GM19035 (cell line): ENCODE measurements at regions not wholly inside any gene's neighbourhood (a gene's known extent, or its start where the extent isn't known, plus 50 kb on each side); places are given as distances from the start of the nearest gene placed in this dataset.
"Not testable (repeated sequence)": the region's sequence is repeated elsewhere in the genome, so short reads cannot be mapped to it uniquely, and the experiment has no call there.

Source experiments
- ATAC-seq: cut with Tn5 transposase; IDR thresholded peaks from one replicate; pipeline ENCODE4 v1.9.1; 2021; ENCODE audit not compliant: unreplicated experiment

DNA sequence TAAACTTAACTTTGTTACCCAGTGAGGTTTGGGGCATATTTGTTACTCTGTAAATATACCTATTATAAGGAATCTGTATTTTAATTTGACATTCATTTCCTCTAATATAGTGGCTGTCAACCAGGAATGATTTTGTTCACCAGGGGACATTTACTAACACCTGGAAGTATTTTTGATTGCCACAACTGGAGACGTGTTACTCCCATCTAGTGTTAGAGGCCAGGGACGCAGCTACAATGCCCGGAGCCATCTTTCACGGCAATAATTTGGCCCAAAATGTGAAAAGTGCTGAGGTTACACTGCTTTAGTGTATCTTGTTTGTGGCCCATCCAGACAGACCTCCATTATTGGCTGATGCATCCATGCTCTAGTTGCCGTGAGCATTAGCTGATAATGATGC, 881.3 kb upstream of the ATXN7L3B start:
- ATAC-seq = no peak

- no peak for ATAC-seq
These were observed 877.8 kb upstream of the ATXN7L3B start for GRCh38 chr12:73659802-73660201.

- no peak for ATAC-seq
These were observed 872.4 kb upstream of the ATXN7L3B start for GRCh38 chr12:73665193-73665592.

DNA sequence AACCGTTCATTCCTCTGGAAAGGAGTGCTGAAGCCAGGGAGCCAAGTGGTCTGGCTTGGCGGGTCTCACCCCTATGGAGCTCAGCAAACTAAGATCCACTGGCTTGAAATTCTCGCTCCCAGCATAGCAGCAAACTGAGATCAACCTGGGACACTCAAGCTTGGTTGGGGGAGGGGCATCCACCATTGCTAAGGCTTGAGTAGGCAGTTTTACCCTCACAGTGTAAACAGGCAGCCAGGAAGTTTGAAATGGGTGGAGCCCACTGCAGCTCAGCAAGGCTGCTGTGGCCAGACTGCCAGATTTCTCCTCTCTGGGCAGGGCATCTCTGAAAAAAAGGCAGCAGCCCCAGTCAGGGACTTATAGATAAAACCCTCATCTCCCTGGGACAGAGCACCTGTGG, 866.1 kb upstream of the ATXN7L3B start:
- not testable (repeated sequence) for ATAC-seq

DNA sequence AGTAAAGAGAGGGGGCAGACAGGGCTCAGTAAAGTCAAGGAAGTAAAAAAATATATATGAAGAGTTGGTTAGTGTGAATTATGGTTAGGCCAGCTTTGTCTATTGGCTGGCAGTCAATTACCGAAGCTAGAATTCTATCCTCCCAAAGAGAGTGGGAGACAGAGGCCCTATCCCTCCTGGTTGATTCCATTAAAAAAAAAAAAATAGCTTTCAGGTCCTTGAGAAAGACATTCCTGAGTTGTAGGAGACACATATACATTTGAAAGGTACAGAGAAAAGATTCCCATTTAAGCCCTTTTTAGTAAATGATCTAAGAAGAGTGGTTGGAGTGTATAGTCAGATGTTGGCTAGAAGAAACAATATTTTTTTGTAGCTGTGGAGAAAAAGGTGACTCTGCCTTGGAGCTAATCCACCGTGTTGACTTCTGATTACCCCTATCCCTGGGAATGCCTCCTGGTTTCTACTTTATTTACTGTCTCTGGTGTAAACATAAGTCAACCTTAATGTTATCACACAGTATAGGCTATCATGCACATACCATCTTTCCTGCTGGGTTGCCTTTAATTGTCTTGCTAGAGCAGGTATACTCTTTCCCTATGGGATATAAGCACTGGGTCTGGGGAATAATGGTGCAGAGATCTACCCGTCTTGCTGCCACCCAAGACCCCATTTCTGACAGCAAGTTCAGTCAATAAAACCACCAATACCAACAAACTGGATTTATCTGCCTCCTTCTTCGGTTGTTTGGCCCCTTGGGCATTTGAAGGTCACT, 859.9 kb upstream of the ATXN7L3B start:
- no peak for ATAC-seq

DNA sequence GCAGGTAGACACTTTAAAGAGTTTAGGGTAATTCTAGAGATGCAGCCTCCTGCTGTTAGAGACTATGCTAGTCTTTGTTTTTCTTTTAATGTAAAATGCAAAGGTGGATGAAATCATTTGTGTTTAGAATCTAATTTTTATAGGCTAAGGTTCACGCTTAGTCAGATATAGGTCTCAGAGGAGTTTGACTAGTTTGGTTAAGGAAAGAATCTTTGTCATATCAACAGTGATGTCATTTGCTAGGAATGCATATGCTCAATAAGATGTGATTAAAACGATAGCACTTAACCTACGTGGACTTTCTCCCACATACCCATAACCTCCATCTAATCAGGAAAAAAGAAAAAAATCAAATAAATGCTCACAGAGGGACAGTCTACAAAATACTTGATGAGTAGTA, 859.3 kb upstream of the ATXN7L3B start:
- ATAC-seq = no peak

- ATAC-seq = no peak
These were observed 838.3 kb upstream of the ATXN7L3B start for GRCh38 chr12:73699318-73699717.

- no peak for ATAC-seq
These were observed 823.0 kb upstream of the ATXN7L3B start for GRCh38 chr12:73714655-73715054.

DNA sequence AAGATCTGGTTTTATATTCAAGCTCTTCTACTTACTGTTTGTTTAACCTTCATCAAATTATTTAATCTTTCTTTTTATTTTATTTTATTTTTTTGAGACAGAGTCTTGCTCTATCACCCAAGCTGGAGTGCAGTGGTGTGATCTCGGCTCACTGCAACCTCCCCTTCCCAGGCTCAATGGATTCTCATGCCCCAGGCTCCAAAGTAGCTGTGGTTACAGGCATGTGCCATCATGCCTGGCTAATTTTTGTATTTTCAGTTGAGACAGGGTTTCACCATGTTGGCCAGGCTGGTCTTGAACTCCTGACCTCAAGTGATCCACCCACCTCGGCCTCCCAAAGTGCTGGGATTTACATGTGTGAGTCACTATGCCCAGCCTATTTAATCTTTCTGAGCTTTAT, 821.5 kb upstream of the ATXN7L3B start:
- not testable (repeated sequence) for ATAC-seq

- no peak for ATAC-seq
These were observed 818.4 kb upstream of the ATXN7L3B start for GRCh38 chr12:73719223-73719622.

- ATAC-seq = no peak
These were observed 810.8 kb upstream of the ATXN7L3B start for GRCh38 chr12:73726881-73727280.

DNA sequence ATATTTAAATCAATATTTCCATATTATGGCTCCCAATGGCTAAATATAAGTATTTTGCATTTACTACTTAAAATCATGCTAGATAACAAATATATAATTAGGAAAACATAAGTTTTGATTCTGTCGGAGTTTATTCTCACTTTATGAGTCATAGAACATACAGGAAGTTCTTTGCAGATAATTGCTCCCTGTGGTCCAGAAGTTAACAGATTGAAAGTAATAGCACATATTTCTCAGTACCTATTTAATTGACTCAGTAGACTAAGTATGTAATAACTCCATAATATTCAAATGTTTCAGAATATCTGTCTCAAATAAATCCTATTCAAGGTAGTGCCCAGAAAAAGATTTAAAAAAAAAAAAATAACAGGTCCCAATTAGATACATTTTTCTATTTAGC, 806.0 kb upstream of the ATXN7L3B start:
- ATAC-seq = no peak

DNA sequence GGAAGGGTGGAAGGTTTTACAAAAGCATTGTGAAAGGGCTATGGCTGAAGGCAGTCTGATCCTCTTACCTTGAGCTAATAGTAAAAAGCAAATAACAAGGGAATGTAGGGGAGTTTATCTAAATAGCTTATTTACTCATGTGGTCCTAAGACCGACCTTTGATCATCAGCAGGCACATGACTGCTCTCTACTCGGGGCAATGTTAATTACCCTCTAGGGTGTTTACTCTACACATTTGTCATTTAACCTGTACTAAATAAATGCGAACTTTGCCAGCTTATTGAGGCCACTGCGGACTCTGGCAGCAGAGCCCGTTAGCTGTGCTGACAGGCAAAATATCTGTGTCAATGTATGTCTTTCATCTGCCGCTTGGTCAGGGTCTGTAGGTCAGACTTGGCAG, 768.3 kb upstream of the ATXN7L3B start:
- no peak for ATAC-seq

DNA sequence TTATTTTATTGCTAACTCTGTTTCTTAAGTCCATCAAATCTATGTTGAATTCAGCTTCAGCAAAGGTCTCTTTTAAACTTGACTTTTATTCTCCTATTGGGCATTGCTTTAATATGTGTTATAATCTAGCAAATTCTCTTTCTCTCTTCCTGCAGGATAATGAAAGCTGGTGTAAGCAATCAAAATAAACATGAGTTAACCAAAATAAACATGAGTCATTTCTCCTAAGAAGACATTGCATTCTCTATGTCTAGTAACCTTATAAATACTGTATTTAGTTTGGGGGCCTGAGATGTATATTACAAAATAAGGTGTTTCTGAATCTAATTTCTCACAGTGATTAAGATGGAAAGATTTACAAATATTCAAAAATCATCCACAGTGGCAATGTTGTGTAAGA, 739.1 kb upstream of the ATXN7L3B start:
- ATAC-seq = no peak

DNA sequence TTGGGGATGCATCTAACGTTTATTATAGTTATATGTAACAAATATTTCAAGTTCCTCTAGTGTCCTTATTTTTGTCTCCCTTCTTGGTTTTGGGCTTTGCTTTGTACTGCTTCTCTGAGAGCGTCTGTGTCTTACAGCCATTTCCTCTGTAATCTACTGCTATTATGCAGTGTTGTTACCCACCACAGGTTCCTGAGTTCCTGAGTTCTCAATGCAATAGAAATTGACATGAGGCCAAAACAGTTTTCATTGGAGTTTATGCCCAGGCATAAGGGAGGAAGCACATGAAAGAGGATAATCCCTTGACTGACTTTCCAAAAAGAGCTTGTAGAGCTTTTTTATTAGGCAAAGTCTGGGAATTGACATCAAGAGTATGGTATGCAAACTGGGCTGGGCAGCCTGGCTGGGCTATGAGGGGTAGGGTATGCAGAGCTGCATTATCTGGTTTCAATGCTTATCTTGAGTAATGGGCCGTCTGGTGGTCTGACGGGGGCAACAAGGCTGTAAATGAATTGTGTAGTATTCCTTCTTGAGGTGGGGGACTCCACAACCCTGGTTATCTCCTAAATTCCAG, 722.5 kb upstream of the ATXN7L3B start:
- no peak for ATAC-seq

GRCh38 chr12:73817161-73817560, 720.5 kb upstream of the ATXN7L3B start:
- ATAC-seq = no peak

GRCh38 chr12:73833746-73834145, 703.9 kb upstream of the ATXN7L3B start:
- no peak for ATAC-seq

- no peak for ATAC-seq
These were observed 695.7 kb upstream of the ATXN7L3B start for GRCh38 chr12:73841963-73842362.

DNA sequence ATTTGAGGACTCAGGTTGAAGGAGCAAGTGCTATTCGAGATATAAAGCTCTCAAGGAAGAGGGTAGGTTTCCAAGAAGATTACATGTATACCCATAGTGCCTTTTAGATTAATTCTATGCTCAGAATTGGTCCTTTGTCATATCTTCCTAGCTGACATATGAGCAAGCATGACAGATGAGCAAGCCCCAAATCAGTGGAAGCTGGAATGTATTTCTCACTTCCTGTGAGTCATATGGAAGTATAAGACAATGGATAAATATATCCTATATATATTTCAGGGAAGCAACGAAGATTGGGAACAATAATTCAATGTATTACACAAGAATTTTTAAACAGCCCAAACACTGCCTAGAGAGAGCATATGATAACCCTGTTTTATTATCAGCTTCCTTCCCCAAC, 674.1 kb upstream of the ATXN7L3B start:
- ATAC-seq = no peak

DNA sequence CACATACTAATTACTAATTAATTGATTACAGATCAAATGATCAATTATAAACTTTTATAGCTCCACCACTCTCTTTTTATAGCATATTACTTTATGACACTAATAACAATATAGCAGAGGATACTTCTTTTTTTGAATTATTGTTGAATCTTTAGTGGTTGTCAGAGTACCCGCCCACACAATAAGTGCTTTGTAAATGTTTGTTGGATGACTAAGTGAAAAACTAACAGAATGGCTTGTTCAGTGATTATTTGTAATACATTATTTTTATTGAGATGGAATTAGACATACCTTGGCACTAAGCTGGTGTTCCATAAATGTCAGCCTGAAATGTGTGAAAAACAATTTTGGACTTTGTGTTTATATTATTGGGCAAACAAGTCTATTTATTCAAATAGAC, 670.5 kb upstream of the ATXN7L3B start:
- no peak for ATAC-seq

DNA sequence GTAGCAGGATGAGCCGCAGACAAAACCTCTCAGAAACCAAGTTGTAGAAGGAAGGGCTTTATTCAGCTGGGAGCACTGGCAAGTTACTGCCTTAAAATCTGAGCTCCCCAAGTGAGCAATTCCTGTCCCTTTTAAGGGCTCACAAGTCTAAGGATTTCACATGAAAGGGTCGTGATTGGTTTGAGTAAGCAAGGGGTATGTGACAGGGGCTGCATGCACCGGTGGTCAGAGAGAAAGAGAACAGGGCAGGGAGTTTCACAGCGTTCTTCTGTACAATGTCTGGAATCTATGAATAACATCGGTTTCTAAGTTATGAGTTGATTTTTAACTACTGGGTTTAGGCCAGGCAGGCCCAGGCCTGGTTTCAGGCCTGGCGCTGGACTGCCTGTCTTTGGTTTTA, 660.3 kb upstream of the ATXN7L3B start:
- ATAC-seq = not testable (repeated sequence)

GRCh38 chr12:73892201-73892600, 645.4 kb upstream of the ATXN7L3B start:
- no peak for ATAC-seq

DNA sequence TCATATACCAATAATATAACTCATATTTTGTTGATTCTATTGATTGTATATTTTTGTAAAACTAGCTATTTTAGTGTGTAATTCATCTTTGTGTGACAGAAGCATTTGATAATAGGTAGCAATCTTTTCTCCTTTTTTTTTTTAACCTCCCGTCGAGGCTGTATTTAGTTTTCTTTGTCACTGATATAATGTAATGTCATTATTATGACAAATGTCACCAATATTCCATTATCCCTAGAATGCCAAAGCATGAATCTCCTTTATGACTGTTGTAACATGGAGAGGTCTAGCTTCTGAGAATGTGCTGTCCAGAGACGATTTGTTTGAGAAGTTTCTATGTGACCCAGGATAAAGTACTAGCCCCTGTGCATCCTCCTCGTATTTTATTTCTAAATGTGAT, 639.0 kb upstream of the ATXN7L3B start:
- no peak for ATAC-seq
